ENCODE measurements at regions not wholly inside any gene's neighbourhood (a gene's known extent, or its start where the extent isn't known, plus 50 kb on each side); places are given as distances from the start of the nearest gene placed in this dataset.

DNA sequence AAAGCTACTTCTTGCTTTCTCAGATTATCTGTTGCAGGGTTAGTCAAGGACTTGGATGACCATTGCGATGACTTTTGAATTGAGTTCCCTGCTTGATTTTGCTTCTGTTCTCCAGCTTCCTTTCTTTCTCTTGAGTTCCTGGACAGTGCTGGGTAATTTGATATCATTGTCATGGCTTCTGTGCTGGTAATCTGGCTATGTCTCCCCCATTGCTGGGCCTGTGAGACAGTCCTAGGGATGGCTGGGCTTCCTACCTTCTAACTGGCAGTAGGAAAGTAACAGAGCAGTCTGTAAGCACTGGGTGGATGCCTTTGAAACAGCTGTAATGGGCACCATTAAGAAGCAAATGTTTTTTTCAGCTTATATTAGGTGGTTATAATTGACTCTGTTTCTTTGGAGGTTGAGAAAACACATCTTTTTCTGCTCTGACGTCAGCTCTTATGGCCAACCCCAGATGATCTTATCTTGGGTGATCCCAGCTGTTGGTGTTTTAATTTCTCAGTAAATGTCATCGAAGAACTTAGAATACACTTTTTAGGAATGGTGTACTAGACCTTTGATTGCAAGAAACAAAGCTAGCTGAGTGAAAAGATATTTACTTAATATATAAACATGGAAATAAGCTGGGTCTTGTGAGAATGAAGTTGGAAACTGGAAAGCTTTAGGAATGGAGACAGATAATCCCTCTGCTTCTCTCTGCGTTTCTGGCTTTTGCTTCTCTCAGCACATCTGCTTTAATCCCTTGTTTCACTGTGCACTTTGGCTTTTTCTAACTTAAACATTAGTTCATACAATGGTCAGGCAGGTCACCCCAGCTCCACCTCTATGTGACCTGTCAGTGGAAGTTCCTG lies 195.0 kb upstream of the MAN1A1 start:
- CTCF ChIA-PET, result interaction anchor here (0.6 to 0.9 kb wide), 2 partner anchors 28 to 84 kb away, joined by 3 to 4 read pairs; no protein-coding TSS in a partner anchor
- Mint-ChIP-seq H3K36me3 (ENCODE audit: insufficient read depth, unreplicated experiment) (peaks cover 4% of the 10 kb centered on the region), H3K27me3 (ENCODE audit: insufficient read depth, unreplicated experiment) (no peaks in the 10 kb centered on the region), H3K9me3 (ENCODE audit: unreplicated experiment) (no peaks in the 10 kb centered on the region), H3K4me1 (ENCODE audit: insufficient read depth, unreplicated experiment) (peaks cover 18% of the 10 kb centered on the region), H3K27ac (ENCODE audit: low read depth, unreplicated experiment) (no peak overlapping the region), H3K4me3 (ENCODE audit: unreplicated experiment) (no peak overlapping the region)
- no peak for DNase-seq (ENCODE audit: unreplicated experiment)
- intact Hi-C loops (cut with micrococcal nuclease), result loop anchor here (5.0 kb wide), 1 partner anchor 83 kb away; no protein-coding TSS in a partner anchor
- BruUV-seq (replicated peaks), result no TSS peak
- POLR2A ChIA-PET, result interaction anchor here (0.6 kb wide), 2 partner anchors 10 to 83 kb away, joined by 3 to 4 read pairs; no protein-coding TSS in a partner anchor
- TF ChIP-seq, protein P1, sequence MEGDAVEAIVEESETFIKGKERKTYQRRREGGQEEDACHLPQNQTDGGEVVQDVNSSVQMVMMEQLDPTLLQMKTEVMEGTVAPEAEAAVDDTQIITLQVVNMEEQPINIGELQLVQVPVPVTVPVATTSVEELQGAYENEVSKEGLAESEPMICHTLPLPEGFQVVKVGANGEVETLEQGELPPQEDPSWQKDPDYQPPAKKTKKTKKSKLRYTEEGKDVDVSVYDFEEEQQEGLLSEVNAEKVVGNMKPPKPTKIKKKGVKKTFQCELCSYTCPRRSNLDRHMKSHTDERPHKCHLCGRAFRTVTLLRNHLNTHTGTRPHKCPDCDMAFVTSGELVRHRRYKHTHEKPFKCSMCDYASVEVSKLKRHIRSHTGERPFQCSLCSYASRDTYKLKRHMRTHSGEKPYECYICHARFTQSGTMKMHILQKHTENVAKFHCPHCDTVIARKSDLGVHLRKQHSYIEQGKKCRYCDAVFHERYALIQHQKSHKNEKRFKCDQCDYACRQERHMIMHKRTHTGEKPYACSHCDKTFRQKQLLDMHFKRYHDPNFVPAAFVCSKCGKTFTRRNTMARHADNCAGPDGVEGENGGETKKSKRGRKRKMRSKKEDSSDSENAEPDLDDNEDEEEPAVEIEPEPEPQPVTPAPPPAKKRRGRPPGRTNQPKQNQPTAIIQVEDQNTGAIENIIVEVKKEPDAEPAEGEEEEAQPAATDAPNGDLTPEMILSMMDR (IDR thresholded peaks at IDR 0.05; ENCODE audit: unreplicated experiment), result no peak

DNA sequence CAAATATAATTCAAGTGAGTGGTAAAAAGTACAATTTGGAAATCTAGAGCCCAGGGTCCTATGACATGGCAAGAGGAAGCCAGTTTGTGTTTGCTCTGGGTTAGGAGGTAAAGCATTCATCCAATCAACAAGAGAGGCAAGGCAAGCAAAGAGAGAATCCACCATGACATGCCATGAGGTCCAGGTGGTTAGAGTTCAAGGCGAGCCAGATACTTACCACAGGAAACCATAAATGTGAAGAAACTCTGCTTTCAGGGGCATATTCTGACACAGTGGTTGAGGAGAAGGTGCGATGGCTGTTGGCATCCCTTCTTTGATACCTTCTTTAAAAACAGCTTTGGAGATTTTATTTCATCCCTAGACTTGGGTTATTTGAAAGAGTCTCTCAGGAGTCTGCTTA lies 193.8 kb upstream of the MAN1A1 start:
- Mint-ChIP-seq H3K36me3 (ENCODE audit: insufficient read depth, unreplicated experiment) (peaks cover 4% of the 10 kb centered on the region), H3K27me3 (ENCODE audit: insufficient read depth, unreplicated experiment) (no peaks in the 10 kb centered on the region), H3K9me3 (ENCODE audit: unreplicated experiment) (no peaks in the 10 kb centered on the region), H3K4me1 (ENCODE audit: insufficient read depth, unreplicated experiment) (peaks cover 18% of the 10 kb centered on the region), H3K27ac (ENCODE audit: low read depth, unreplicated experiment) (no peak overlapping the region), H3K4me3 (ENCODE audit: unreplicated experiment) (no peak overlapping the region)
- TF ChIP-seq, protein P1 (IDR thresholded peaks at IDR 0.05; ENCODE audit: unreplicated experiment), result no peak
- no peak for DNase-seq (ENCODE audit: unreplicated experiment)
- intact Hi-C loops (cut with micrococcal nuclease), result loop anchor here (5.0 kb wide), 1 partner anchor 84 kb away; no protein-coding TSS in a partner anchor
- POLR2A ChIA-PET, result no interaction called here
- BruUV-seq (replicated peaks), result no TSS peak
- CTCF ChIA-PET, result no interaction called here

DNA sequence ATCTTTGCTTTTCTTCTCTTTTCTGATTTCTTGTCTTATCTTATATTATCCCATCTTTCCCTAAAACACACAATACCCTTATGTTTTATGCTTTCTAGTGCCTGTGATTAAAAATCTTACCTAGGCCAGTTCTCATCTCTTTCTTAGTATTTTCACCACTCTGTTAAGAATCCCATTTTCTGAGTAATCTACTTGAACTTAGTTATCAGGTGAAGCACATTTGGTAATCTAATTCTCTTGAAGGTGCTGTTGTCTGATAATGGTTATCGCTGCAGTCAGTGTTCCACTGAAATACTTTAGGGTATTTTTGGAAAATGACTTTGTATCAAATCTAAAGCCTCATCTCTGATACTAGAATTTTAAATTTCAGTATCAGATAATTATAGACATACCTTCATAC lies 192.5 kb upstream of the MAN1A1 start:
- no peak for DNase-seq (ENCODE audit: unreplicated experiment)
- TF ChIP-seq, protein P1 (IDR thresholded peaks at IDR 0.05; ENCODE audit: unreplicated experiment), result no peak
- H3K36me3 Mint-ChIP-seq (ENCODE audit: insufficient read depth, unreplicated experiment), result peaks cover under 1% of the 10 kb centered on the region
- no peaks in the 10 kb centered on the region for H3K9me3 Mint-ChIP-seq (ENCODE audit: unreplicated experiment)
- peaks cover 18% of the 10 kb centered on the region for H3K4me1 Mint-ChIP-seq (ENCODE audit: insufficient read depth, unreplicated experiment)
- ChIA-PET CTCF (no interaction called here), POLR2A (no interaction called here)
- intact Hi-C loops (cut with micrococcal nuclease), result loop anchor here (5.0 kb wide), 1 partner anchor 85 kb away; no protein-coding TSS in a partner anchor
- peak overlapping the region; percentile 86 for H3K27ac Mint-ChIP-seq (ENCODE audit: low read depth, unreplicated experiment)
- no TSS peak for BruUV-seq (replicated peaks)
- no peak overlapping the region for H3K4me3 Mint-ChIP-seq (ENCODE audit: unreplicated experiment)
- H3K27me3 Mint-ChIP-seq (ENCODE audit: insufficient read depth, unreplicated experiment), result no peaks in the 10 kb centered on the region

DNA sequence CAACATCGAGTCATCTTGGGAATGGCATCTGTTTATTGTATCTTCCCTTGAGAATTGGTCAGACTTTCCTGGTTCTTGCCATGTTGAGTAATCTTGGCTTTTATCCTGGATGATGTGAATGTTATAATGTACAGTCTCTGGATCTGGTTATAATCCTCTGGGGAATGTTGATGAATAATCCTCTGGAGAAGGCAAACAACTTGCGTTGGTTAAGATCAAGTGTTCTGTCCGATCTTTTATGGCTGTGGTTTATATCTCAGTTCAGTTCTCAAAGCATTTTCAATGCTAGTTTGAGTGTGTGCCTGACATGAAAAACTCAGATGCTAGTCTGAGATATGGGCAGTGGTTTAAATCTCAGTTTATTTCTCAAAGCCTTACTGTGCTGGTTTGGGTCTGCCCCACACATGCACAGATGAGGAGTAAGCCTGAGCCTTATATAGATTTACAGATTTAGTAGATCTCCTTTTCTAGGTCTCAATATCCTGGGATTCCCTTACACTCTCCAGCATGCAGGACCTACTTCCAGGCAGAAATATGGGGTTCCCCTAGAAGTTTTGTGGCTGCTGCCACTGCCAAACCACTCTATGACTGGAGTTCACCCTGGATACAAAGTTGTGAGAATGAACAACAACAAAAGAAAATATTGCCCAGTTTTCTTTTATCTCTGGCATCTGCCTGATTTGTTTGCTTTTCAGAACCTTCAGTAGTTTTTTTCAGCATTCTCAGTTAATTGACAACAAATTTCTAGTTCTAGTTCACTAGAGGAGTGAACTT lies 191.8 kb upstream of the MAN1A1 start:
- Mint-ChIP-seq H3K4me3 (ENCODE audit: unreplicated experiment) (peak overlapping the region; percentile 21), H3K36me3 (ENCODE audit: insufficient read depth, unreplicated experiment) (no peaks in the 10 kb centered on the region), H3K9me3 (ENCODE audit: unreplicated experiment) (no peaks in the 10 kb centered on the region), H3K4me1 (ENCODE audit: insufficient read depth, unreplicated experiment) (peaks cover 18% of the 10 kb centered on the region), H3K27me3 (ENCODE audit: insufficient read depth, unreplicated experiment) (no peaks in the 10 kb centered on the region), H3K27ac (ENCODE audit: low read depth, unreplicated experiment) (peak overlapping the region; percentile 86)
- TF ChIP-seq, protein P1 (IDR thresholded peaks at IDR 0.05; ENCODE audit: unreplicated experiment), result no peak
- peak; percentile 96 for DNase-seq (ENCODE audit: unreplicated experiment)
- no TSS peak for BruUV-seq (replicated peaks)
- POLR2A ChIA-PET, result no interaction called here
- CTCF ChIA-PET, result interaction anchor here (0.9 kb wide), 1 partner anchor 74 kb away, joined by 8 read pairs; no protein-coding TSS in a partner anchor
- intact Hi-C loops (cut with micrococcal nuclease), result loop anchor here (1.0 to 5.0 kb wide), 2 partner anchors 61 to 86 kb away; no protein-coding TSS in a partner anchor
